Fibroblast of lung (primary cell): ENCODE measurements at regions not wholly inside any gene's neighbourhood (a gene's known extent, or its start where the extent isn't known, plus 50 kb on each side); places are given as distances from the start of the nearest gene placed in this dataset.
"Not testable (repeated sequence)": the region's sequence is repeated elsewhere in the genome, so short reads cannot be mapped to it uniquely, and the experiment has no call there.

ENCODE experiments used
- DNase-seq, 2 donors: peaks; one replicate each; pipeline versions ENCODE4 v3.0.0 to v3.0.0-alpha.2; 2010; ENCODE audit warnings: low read depth in 2 of 2
- H2AFZ ChIP-seq: 2 replicates; pipeline ENCODE4 v1.5.1; 2012; ENCODE audit warnings: low read length, control low read depth, inconsistent platforms
- H3K27ac ChIP-seq: 2 replicates; pipeline ENCODE4 v1.5.1; 2011; ENCODE audit warnings: low read length, control low read depth; ENCODE audit not compliant: insufficient read depth
- H3K27me3 ChIP-seq: 2 replicates; pipeline ENCODE4 v1.5.1; 2011; ENCODE audit warnings: mild to moderate bottlenecking, low read length; ENCODE audit not compliant: control insufficient read depth, insufficient read depth
- H3K36me3 ChIP-seq: 2 replicates; pipeline ENCODE4 v1.5.1; 2011; ENCODE audit warnings: low read length; ENCODE audit not compliant: control insufficient read depth, insufficient read depth
- H3K4me1 ChIP-seq: 2 replicates; pipeline ENCODE4 v1.5.1; 2011; ENCODE audit warnings: low read length; ENCODE audit not compliant: control insufficient read depth, insufficient read depth; ENCODE audit errors: extremely low read depth
- H3K4me2 ChIP-seq: 2 replicates; pipeline ENCODE4 v1.5.1; 2011; ENCODE audit warnings: low read length, control low read depth; ENCODE audit not compliant: insufficient read depth; ENCODE audit errors: extremely low read depth
- H3K4me3 ChIP-seq, 4 experiments: fragments of 200-600 bp in 1 of 4; sonication (generic) in 1 of 4; replicated peaks in 1 of 4; 2 replicates each; pipeline ENCODE4 v1.5.1; 2011 to 2016; ENCODE audit warnings: low read length in 4 of 4, low read depth in 3 of 4, mild to moderate bottlenecking in 3 of 4, control low read depth in 2 of 4, inconsistent platforms in 1 of 4, mixed read lengths in 1 of 4; ENCODE audit not compliant: insufficient read depth in 1 of 4; ENCODE audit errors: control extremely low read depth in 1 of 4
- H3K79me2 ChIP-seq: 2 replicates; pipeline ENCODE4 v1.5.1; 2012; ENCODE audit warnings: mild to moderate bottlenecking, low read length, inconsistent platforms; ENCODE audit not compliant: control insufficient read depth, insufficient read depth
- H3K9ac ChIP-seq: 2 replicates; pipeline ENCODE4 v1.5.1; 2011; ENCODE audit warnings: mild to moderate bottlenecking, low read length, control low read depth; ENCODE audit not compliant: insufficient read depth
- H3K9me3 ChIP-seq: 2 replicates; pipeline ENCODE4 v1.5.1; 2012; ENCODE audit warnings: low read depth, low read length; ENCODE audit not compliant: control insufficient read depth, insufficient read depth
- H4K20me1 ChIP-seq: 2 replicates; pipeline ENCODE4 v1.5.1; 2011; ENCODE audit warnings: low read length; ENCODE audit not compliant: control insufficient read depth, insufficient read depth; ENCODE audit errors: extremely low read depth
- CTCF ChIP-seq, 2 donors: IDR thresholded peaks in 1 of 2; conservative IDR thresholded peaks in 1 of 2; 1 replicate in 1 of 2; 2 replicates in 1 of 2; pipeline ENCODE4 v1.5.1; 2011 to 2012; ENCODE audit warnings: low read length in 2 of 2, control low read depth in 1 of 2, inconsistent platforms in 1 of 2, low read depth in 1 of 2, mild to moderate bottlenecking in 1 of 2
- EZH2 ChIP-seq: IDR thresholded peaks from 2 replicates; pipeline ENCODE4 v1.5.1; 2012; ENCODE audit warnings: low read length, control low read depth, mild to moderate bottlenecking; ENCODE audit errors: missing control alignments

DNA sequence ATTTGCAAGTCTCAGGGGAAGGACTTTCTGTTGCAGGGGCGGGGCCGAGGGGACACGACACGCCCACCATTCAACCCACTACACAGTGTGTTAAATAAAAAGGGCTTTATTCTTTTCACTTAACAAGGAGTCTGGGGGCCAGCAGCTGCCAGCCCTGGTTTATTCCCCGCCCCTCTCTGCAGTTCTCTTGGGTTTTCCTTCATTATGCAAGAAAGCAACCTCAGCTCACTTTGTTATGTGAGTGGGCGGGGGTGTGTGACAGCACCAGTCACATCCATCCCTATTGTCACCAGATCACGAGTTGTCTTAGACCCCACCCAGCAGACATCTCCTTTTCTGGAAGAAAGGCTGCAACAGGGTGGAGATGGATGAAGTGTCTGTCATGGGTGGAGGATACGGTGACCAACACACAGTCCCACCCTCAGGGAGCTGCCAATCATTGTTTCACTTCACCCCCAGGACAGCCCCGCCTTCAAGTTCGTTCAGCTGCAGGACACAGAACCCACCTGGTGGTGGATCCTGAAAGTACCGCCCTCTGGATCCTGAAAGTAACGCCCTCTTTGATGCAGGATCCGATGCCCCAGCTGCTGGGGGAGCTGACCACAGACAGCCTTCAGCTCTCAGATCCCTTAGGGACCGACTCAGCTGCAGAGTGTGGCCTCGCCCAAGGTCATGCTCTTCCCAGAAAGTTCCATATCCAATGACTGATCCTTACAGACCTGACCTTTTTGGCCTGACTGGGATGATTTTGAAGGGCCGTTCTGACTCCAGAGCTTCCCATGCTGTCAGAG, 79.6 kb downstream of the SMIM20 start:
- Histone ChIP-seq H3K27me3 (no peaks in the 10 kb centered on the region), H3K27ac (peak overlapping the region; percentile 45), H2AFZ (no peak overlapping the region), H4K20me1 (no peaks in the 10 kb centered on the region), H3K79me2 (no peaks in the 10 kb centered on the region), H3K9me3 (no peaks in the 10 kb centered on the region), H3K36me3 (no peaks in the 10 kb centered on the region), H3K4me2 (no peak overlapping the region), H3K4me1 (peaks cover 11% of the 10 kb centered on the region), H3K4me3 (no peak overlapping the region), H3K9ac (no peak overlapping the region)
- peak; percentile 23 to 46 for DNase-seq
- TF ChIP-seq CTCF (conservative IDR thresholded peaks at IDR 0.05 in 1 of 2, IDR thresholded peaks at IDR 0.05 in 1 of 2; ENCODE audit: low read depth in 1 of 2, low read length in 2 of 2) (peak; percentile 18 to 29), EZH2 (no peak)

- H3K79me2 ChIP-seq, H2AFZ ChIP-seq, H3K27me3 ChIP-seq, H3K9me3 ChIP-seq, H4K20me1 ChIP-seq, H3K4me2 ChIP-seq, H3K36me3 ChIP-seq, H3K4me3 ChIP-seq, H3K9ac ChIP-seq: not testable (repeated sequence)
- peak in 1 of 2 donors; percentile 7 for TF ChIP-seq CTCF (conservative IDR thresholded peaks at IDR 0.05 in 1 of 2, IDR thresholded peaks at IDR 0.05 in 1 of 2; ENCODE audit: low read depth in 1 of 2, low read length in 2 of 2)
- Histone ChIP-seq H3K4me1 (peaks cover 11% of the 10 kb centered on the region), H3K27ac (peak overlapping the region; percentile 45)
- DNase-seq, result peak; percentile 79 to 87
Measured at GRCh38 chr4:25994577-25994976, 80.6 kb downstream of the SMIM20 start.

DNA sequence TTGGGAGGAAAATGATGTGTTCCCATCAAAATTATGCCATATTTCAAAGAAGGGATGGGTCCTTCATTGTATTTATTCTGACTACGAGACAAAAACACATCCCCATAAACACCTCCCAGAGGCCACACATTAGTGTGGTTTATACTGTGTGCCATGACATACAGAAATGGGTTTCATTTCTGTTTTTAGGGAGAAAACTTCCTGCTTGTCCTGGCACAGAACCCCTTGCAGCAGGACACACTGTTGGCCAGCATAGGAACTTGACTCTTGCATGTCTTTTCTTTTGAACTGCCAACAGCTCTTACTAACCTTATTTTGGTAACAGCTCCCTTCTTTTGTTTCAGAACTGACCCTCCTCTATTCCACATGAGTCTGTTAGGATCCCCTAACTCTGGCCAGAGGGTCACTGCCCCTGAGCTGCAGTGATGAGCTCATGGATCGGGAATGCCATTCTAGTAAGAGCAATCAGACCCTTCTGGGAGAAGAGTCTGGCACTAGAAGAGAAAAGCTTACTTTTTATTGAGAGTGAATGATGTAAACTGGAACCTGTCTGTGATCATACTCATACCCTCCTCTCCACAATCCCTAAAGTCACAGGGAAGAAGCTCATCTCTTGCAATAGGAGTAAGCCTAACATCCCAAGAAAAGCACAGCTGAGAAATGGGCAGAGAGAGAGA, 86.4 kb downstream of the SMIM20 start:
- H3K27ac ChIP-seq, result no peak overlapping the region
- no peak overlapping the region for H2AFZ ChIP-seq

More for the DNA sequence above, 86.4 kb downstream of the SMIM20 start:
- H3K4me3 ChIP-seq, result no peak overlapping the region
- H3K36me3 ChIP-seq, result no peaks in the 10 kb centered on the region
- H3K4me2 ChIP-seq, result no peak overlapping the region
- H3K27me3 ChIP-seq, result no peaks in the 10 kb centered on the region
- H3K79me2 ChIP-seq, result no peaks in the 10 kb centered on the region
- TF ChIP-seq CTCF (conservative IDR thresholded peaks at IDR 0.05 in 1 of 2, IDR thresholded peaks at IDR 0.05 in 1 of 2; ENCODE audit: low read depth in 1 of 2, low read length in 2 of 2) (no peak), EZH2 (no peak)
- DNase-seq, result peak in 1 of 2 donors; percentile 44
- no peak overlapping the region for H3K9ac ChIP-seq
- no peaks in the 10 kb centered on the region for H3K4me1 ChIP-seq
- no peaks in the 10 kb centered on the region for H4K20me1 ChIP-seq
- H3K9me3 ChIP-seq, result no peaks in the 10 kb centered on the region
